Hepatocyte (in vitro differentiated cells): ENCODE measurements at regions not wholly inside any gene's neighbourhood (a gene's known extent, or its start where the extent isn't known, plus 50 kb on each side); places are given as distances from the start of the nearest gene placed in this dataset.

Experiments
- DNase-seq: peaks from one replicate; pipeline ENCODE4 v3.0.0-alpha.2; 2016; ENCODE audit warnings: low spot score
- H2AFZ ChIP-seq: fragments of 200-600 bp; sonication (generic); 2 replicates; pipeline ENCODE4 v1.6.0; 2016; ENCODE audit warnings: antibody characterized with exemption, mild to moderate bottlenecking
- H3K27ac ChIP-seq: fragments of 200-600 bp; sonication (generic); 2 replicates; pipeline ENCODE4 v1.5.1; 2016; ENCODE audit warnings: mild to moderate bottlenecking
- H3K27me3 ChIP-seq: fragments of 200-600 bp; sonication (generic); 2 replicates; pipeline ENCODE4 v1.6.1; 2016
- H3K36me3 ChIP-seq: fragments of 200-600 bp; sonication (generic); replicated peaks from 2 replicates; pipeline ENCODE4 v1.5.1; 2016; ENCODE audit warnings: low read depth; ENCODE audit not compliant: insufficient read depth
- H3K4me1 ChIP-seq: fragments of 200-600 bp; sonication (generic); 2 replicates; pipeline ENCODE4 v1.5.1; 2016; ENCODE audit warnings: mild to moderate bottlenecking, moderate library complexity; ENCODE audit not compliant: insufficient read depth
- H3K4me2 ChIP-seq: fragments of 200-600 bp; sonication (generic); 2 replicates; pipeline ENCODE4 v1.6.0; 2016
- H3K4me3 ChIP-seq: fragments of 200-600 bp; sonication (generic); 2 replicates; pipeline ENCODE4 v1.5.1; 2016; ENCODE audit warnings: mild to moderate bottlenecking
- H3K79me2 ChIP-seq: fragments of 200-600 bp; sonication (generic); 2 replicates; pipeline ENCODE4 v1.6.0; 2017; ENCODE audit warnings: mild to moderate bottlenecking
- H3K9me2 ChIP-seq: fragments of 200-600 bp; sonication (generic); replicated peaks from 2 replicates; pipeline ENCODE4 v1.6.0; 2017; ENCODE audit warnings: mild to moderate bottlenecking; ENCODE audit not compliant: insufficient read depth
- H3K9me3 ChIP-seq: fragments of 200-600 bp; sonication (generic); 2 replicates; pipeline ENCODE4 v1.5.1; 2016; ENCODE audit warnings: low read depth, mild to moderate bottlenecking
- H4K20me1 ChIP-seq: fragments of 200-600 bp; sonication (generic); 2 replicates; pipeline ENCODE4 v1.6.0; 2016; ENCODE audit warnings: mild to moderate bottlenecking; ENCODE audit not compliant: insufficient read depth, poor library complexity, severe bottlenecking
- CTCF ChIP-seq: fragments of 200-600 bp; sonication (generic); IDR thresholded peaks from 2 replicates; pipeline ENCODE4 v1.5.1; 2016; ENCODE audit warnings: antibody characterized with exemption, mild to moderate bottlenecking; ENCODE audit not compliant: poor library complexity
- EZH2 ChIP-seq: fragments of 200-600 bp; sonication (generic); IDR thresholded peaks from 2 replicates; pipeline ENCODE4 v1.6.1; 2016; ENCODE audit warnings: antibody characterized with exemption, mild to moderate bottlenecking, borderline replicate concordance
- EZH2phosphoT487 ChIP-seq: fragments of 200-600 bp; sonication (generic); IDR thresholded peaks from one replicate; pipeline ENCODE4 v1.6.1; 2018; ENCODE audit warnings: antibody characterized with exemption, mild to moderate bottlenecking, low read depth, moderate library complexity; ENCODE audit not compliant: unreplicated experiment, severe bottlenecking
- WGBS: methylation state at CpG from one replicate; pipeline ENCODE4 v1.1.6; 2016; ENCODE audit warnings: low lambda C conversion rate; ENCODE audit errors: missing lambda C conversion rate; 5-methylcytosine and 5-hydroxymethylcytosine counted together

GRCh38 chr6:98433325-98434056, 400.9 kb upstream of the POU3F2 start:
- H3K9me3 ChIP-seq, result no peaks in the 10 kb centered on the region
- no peaks in the 10 kb centered on the region for H4K20me1 ChIP-seq
- 91% methylated on average over 3 of the region's 3 CpGs for WGBS
- no peak overlapping the region for H3K4me2 ChIP-seq
- no peaks in the 10 kb centered on the region for H3K4me1 ChIP-seq
- TF ChIP-seq EZH2 (no peak), EZH2phosphoT487 (no peak), CTCF (no peak)
- H3K9me2 ChIP-seq, result no peaks in the 10 kb centered on the region
- H3K79me2 ChIP-seq, result no peaks in the 10 kb centered on the region
- no peaks in the 10 kb centered on the region for H3K36me3 ChIP-seq
- H3K27ac ChIP-seq, result no peak overlapping the region
- no peak overlapping the region for H2AFZ ChIP-seq
- H3K27me3 ChIP-seq, result no peaks in the 10 kb centered on the region
- no peak overlapping the region for H3K4me3 ChIP-seq
- DNase-seq, result no peak

- Histone ChIP-seq H3K4me2 (no peak overlapping the region), H4K20me1 (no peaks in the 10 kb centered on the region), H3K27ac (no peak overlapping the region), H3K4me1 (no peaks in the 10 kb centered on the region), H3K4me3 (no peak overlapping the region), H3K9me3 (no peaks in the 10 kb centered on the region), H3K36me3 (no peaks in the 10 kb centered on the region), H3K27me3 (no peaks in the 10 kb centered on the region), H2AFZ (no peak overlapping the region), H3K79me2 (no peaks in the 10 kb centered on the region), H3K9me2 (no peaks in the 10 kb centered on the region)
- 64% methylated on average over 1 of the region's 1 CpG for WGBS
- TF ChIP-seq EZH2phosphoT487 (no peak), EZH2 (no peak), CTCF (no peak)
- DNase-seq, result no peak
Observed at GRCh38 chr6:98443633-98444032, 390.7 kb upstream of the POU3F2 start.

- TF ChIP-seq EZH2, result no peak
- no peak for TF ChIP-seq EZH2phosphoT487
- no peak for TF ChIP-seq CTCF
- WGBS, result 65% methylated on average over 2 of the region's 2 CpGs
- no peaks in the 10 kb centered on the region for H3K79me2 ChIP-seq
- no peak overlapping the region for H3K27ac ChIP-seq
- H3K9me3 ChIP-seq, result no peaks in the 10 kb centered on the region
- H3K9me2 ChIP-seq, result no peaks in the 10 kb centered on the region
- H3K4me3 ChIP-seq, result no peak overlapping the region
- no peak for DNase-seq
- no peaks in the 10 kb centered on the region for H3K4me1 ChIP-seq
- H3K4me2 ChIP-seq, result no peak overlapping the region
- H3K36me3 ChIP-seq, result no peaks in the 10 kb centered on the region
- no peak overlapping the region for H2AFZ ChIP-seq
- no peaks in the 10 kb centered on the region for H3K27me3 ChIP-seq
- H4K20me1 ChIP-seq, result no peaks in the 10 kb centered on the region
Observed at GRCh38 chr6:98452685-98453084, 381.7 kb upstream of the POU3F2 start.
